Neutrophil (primary cell): ENCODE measurements at regions not wholly inside any gene's neighbourhood (a gene's known extent, or its start where the extent isn't known, plus 50 kb on each side); places are given as distances from the start of the nearest gene placed in this dataset.

ENCODE experiments used
- H3K27ac ChIP-seq: fragments of 200-600 bp; sonication (generic); 2 replicates; pipeline ENCODE4 v1.5.1; 2016; ENCODE audit warnings: mild to moderate bottlenecking, moderate library complexity
- H3K27me3 ChIP-seq: fragments of 200-600 bp; sonication (generic); 2 replicates; pipeline ENCODE4 v1.6.0; 2016; ENCODE audit warnings: mild to moderate bottlenecking
- H3K36me3 ChIP-seq: fragments of 200-600 bp; sonication (generic); 2 replicates; pipeline ENCODE4 v1.5.1; 2017
- H3K4me1 ChIP-seq, 2 experiments: fragments of 200-600 bp in 1 of 2; sonication (generic) in 1 of 2; 1 replicate in 1 of 2; 2 replicates in 1 of 2; pipeline versions ENCODE4 v1.5.1 to v1.6.1; 2013 to 2016; ENCODE audit warnings: low read depth in 1 of 2, low read length in 1 of 2, mild to moderate bottlenecking in 1 of 2, moderate library complexity in 1 of 2; ENCODE audit not compliant: control insufficient read depth in 1 of 2, insufficient read depth in 1 of 2
- H3K4me3 ChIP-seq, 2 experiments: fragments of 200-600 bp in 1 of 2; sonication (generic) in 1 of 2; 1 replicate in 1 of 2; 2 replicates in 1 of 2; pipeline ENCODE4 v1.5.1; 2013 to 2016; ENCODE audit warnings: low read depth in 1 of 2, low read length in 1 of 2, mild to moderate bottlenecking in 1 of 2, moderate library complexity in 1 of 2
- H3K9me3 ChIP-seq: fragments of 200-600 bp; sonication (generic); 2 replicates; pipeline ENCODE4 v1.5.1; 2016
- TF ChIP-seq, protein P1 (sequence below): fragments of 200-600 bp; sonication (generic); IDR thresholded peaks from 2 replicates; pipeline ENCODE4 v1.5.1; 2016; ENCODE audit warnings: antibody characterized with exemption

GRCh38 chr1:55600242-55600641, 385.1 kb upstream of the USP24 start:
- Histone ChIP-seq H3K27me3 (no peaks in the 10 kb centered on the region), H3K4me1 (no peaks in the 10 kb centered on the region), H3K4me3 (no peak overlapping the region), H3K36me3 (no peaks in the 10 kb centered on the region), H3K27ac (no peak overlapping the region), H3K9me3 (no peaks in the 10 kb centered on the region)
- TF ChIP-seq, protein P1, sequence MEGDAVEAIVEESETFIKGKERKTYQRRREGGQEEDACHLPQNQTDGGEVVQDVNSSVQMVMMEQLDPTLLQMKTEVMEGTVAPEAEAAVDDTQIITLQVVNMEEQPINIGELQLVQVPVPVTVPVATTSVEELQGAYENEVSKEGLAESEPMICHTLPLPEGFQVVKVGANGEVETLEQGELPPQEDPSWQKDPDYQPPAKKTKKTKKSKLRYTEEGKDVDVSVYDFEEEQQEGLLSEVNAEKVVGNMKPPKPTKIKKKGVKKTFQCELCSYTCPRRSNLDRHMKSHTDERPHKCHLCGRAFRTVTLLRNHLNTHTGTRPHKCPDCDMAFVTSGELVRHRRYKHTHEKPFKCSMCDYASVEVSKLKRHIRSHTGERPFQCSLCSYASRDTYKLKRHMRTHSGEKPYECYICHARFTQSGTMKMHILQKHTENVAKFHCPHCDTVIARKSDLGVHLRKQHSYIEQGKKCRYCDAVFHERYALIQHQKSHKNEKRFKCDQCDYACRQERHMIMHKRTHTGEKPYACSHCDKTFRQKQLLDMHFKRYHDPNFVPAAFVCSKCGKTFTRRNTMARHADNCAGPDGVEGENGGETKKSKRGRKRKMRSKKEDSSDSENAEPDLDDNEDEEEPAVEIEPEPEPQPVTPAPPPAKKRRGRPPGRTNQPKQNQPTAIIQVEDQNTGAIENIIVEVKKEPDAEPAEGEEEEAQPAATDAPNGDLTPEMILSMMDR: no peak

GRCh38 chr1:55597910-55598309, 382.7 kb upstream of the USP24 start:
- TF ChIP-seq, protein P1: no peak
- H3K36me3 ChIP-seq: no peaks in the 10 kb centered on the region
- no peak overlapping the region for H3K27ac ChIP-seq
- no peaks in the 10 kb centered on the region for H3K4me1 ChIP-seq
- H3K9me3 ChIP-seq: no peaks in the 10 kb centered on the region
- H3K27me3 ChIP-seq: no peaks in the 10 kb centered on the region
- no peak overlapping the region for H3K4me3 ChIP-seq

DNA sequence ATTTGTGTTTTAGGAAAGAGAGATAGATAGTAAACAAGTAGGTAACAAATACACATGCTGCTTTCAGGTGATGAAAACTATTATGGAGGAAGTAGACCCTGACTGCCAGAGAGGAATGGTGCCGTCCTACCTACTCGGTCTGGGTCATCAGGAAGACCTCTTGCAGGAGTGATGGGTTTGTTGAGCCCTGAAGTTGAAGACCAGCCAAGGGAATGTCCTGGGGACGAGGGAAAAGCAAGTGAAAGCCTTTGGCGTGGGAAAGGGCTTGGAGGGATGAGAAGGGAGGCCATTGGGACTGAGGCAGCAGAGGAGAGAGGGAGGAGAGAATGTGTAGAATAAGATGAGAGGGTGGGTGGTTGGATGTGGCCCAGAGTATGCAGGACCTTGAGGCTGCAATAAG, 379.5 kb upstream of the USP24 start:
- TF ChIP-seq, protein P1: no peak
- H3K27ac ChIP-seq: no peak overlapping the region
- no peaks in the 10 kb centered on the region for H3K27me3 ChIP-seq
- H3K4me3 ChIP-seq: no peak overlapping the region
- no peaks in the 10 kb centered on the region for H3K9me3 ChIP-seq
- no peaks in the 10 kb centered on the region for H3K4me1 ChIP-seq
- H3K36me3 ChIP-seq: no peaks in the 10 kb centered on the region

- TF ChIP-seq, protein P1: no peak
- no peaks in the 10 kb centered on the region for H3K27me3 ChIP-seq
- H3K36me3 ChIP-seq: no peaks in the 10 kb centered on the region
- no peaks in the 10 kb centered on the region for H3K4me1 ChIP-seq
- H3K9me3 ChIP-seq: no peaks in the 10 kb centered on the region
- H3K27ac ChIP-seq: no peak overlapping the region
- H3K4me3 ChIP-seq: no peak overlapping the region
Observed at GRCh38 chr1:55593298-55593697, 378.1 kb upstream of the USP24 start.

GRCh38 chr1:55592122-55592521, 377.0 kb upstream of the USP24 start:
- H3K9me3 ChIP-seq: no peaks in the 10 kb centered on the region
- H3K27ac ChIP-seq: no peak overlapping the region
- H3K27me3 ChIP-seq: no peaks in the 10 kb centered on the region
- H3K4me1 ChIP-seq: no peaks in the 10 kb centered on the region
- TF ChIP-seq, protein P1: no peak
- no peaks in the 10 kb centered on the region for H3K36me3 ChIP-seq
- H3K4me3 ChIP-seq: no peak overlapping the region
